Testis (tissue), 2 donors: ENCODE measurements at regions not wholly inside any gene's neighbourhood (a gene's known extent, or its start where the extent isn't known, plus 50 kb on each side); places are given as distances from the start of the nearest gene placed in this dataset.

Experiments
- DNase-seq: peaks from one replicate; pipeline ENCODE4 v3.0.0-alpha.2; 2019
- H3K27ac ChIP-seq, 2 donors: fragments of 200-600 bp; sonication (generic); one replicate each; pipeline ENCODE4 v1.5.1; 2019
- H3K27me3 ChIP-seq: fragments of 200-600 bp; sonication (generic); one replicate; pipeline ENCODE4 v1.5.1; 2019
- H3K36me3 ChIP-seq: fragments of 200-600 bp; sonication (generic); one replicate; pipeline ENCODE4 v1.5.1; 2017; ENCODE audit warnings: low read depth; ENCODE audit errors: missing control alignments
- H3K4me1 ChIP-seq: fragments of 200-600 bp; sonication (generic); one replicate; pipeline ENCODE4 v1.5.1; 2019
- H3K4me3 ChIP-seq, 2 donors: fragments of 200-600 bp; sonication (generic); one replicate each; pipeline ENCODE4 v1.5.1; 2017 to 2019
- H3K9me3 ChIP-seq: fragments of 200-600 bp; sonication (generic); one replicate; pipeline ENCODE4 v1.5.1; 2017
- CTCF ChIP-seq, 3 experiments: fragments of 450-650 bp in 2 of 3; fragments of 200-600 bp in 1 of 3; sonication (generic) in 1 of 3; IDR thresholded peaks; one replicate each; pipeline ENCODE4 v1.5.1; 2016 to 2019; ENCODE audit warnings: antibody characterized with exemption in 3 of 3, mild to moderate bottlenecking in 2 of 3, moderate library complexity in 1 of 3
- POLR2A ChIP-seq: fragments of 450-650 bp; IDR thresholded peaks from one replicate; pipeline ENCODE4 v1.6.1; 2017; ENCODE audit warnings: antibody characterized with exemption, mild to moderate bottlenecking, moderate library complexity
- WGBS, 2 donors: methylation state at CpG; one replicate each; pipeline ENCODE4 v1.1.5; 2018; 5-methylcytosine and 5-hydroxymethylcytosine counted together
- intact Hi-C: fragments of 100-400 bp; cut with DNase I; formaldehyde crosslinking; loops from one replicate; pipeline ENCODE4 v1.15.1; 2023; ENCODE audit warnings: low total_unique reads

- H3K27ac ChIP-seq, result peak overlapping the region in 1 of 2 donors; percentile 36
- TF ChIP-seq POLR2A, result no peak
- TF ChIP-seq CTCF (IDR thresholded peaks at IDR 0.05), result no peak
- no peaks in the 10 kb centered on the region for H3K36me3 ChIP-seq
- intact Hi-C loops, result no loop called here
- H3K4me3 ChIP-seq, result no peak overlapping the region
- peaks cover 19% of the 10 kb centered on the region for H3K4me1 ChIP-seq
- no peaks in the 10 kb centered on the region for H3K9me3 ChIP-seq
- H3K27me3 ChIP-seq, result no peaks in the 10 kb centered on the region
- DNase-seq, result no peak
- WGBS, 2 donors, result 42 to 68% methylated on average over 10 to 14 of the region's 14 CpGs
These were observed 173.6 kb downstream of the ARHGAP12 start for GRCh38 chr10:31754803-31755624.

DNA sequence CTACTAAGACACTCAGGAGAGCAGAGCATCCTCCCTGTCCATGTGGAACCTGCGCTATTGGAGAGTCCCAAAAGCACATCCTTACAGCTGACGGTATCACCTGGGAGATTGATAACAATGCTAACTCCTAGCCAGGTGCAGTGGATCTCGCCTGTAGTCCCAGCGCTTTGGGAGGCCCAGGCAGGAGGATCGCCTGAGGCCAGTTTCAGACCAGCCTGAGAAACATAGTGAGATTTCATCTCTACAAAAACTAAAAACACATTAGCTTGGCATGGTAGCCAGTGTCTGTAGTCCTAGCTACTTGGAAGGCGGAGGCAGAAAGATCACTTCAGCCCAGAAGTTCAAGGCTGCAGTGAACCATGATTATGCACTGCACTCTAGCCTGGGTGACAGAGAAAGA lies 174.9 kb downstream of the ARHGAP12 start:
- no peaks in the 10 kb centered on the region for H3K9me3 ChIP-seq
- H3K4me1 ChIP-seq, result peaks cover 25% of the 10 kb centered on the region
- DNase-seq, result no peak
- H3K36me3 ChIP-seq, result no peaks in the 10 kb centered on the region
- 96 to 98% methylated on average over 5 to 6 of the region's 6 CpGs for WGBS, 2 donors
- no peak overlapping the region for H3K4me3 ChIP-seq
- TF ChIP-seq POLR2A (no peak), CTCF (IDR thresholded peaks at IDR 0.05) (no peak)
- intact Hi-C loops, result no loop called here
- H3K27ac ChIP-seq, result no peak overlapping the region
- no peaks in the 10 kb centered on the region for H3K27me3 ChIP-seq

- 93 to 100% methylated on average over 1 of the region's 1 CpG for WGBS, 2 donors
- intact Hi-C loops, result no loop called here
- no peak for DNase-seq
These were observed 176.5 kb downstream of the ARHGAP12 start for GRCh38 chr10:31752170-31752569.

DNA sequence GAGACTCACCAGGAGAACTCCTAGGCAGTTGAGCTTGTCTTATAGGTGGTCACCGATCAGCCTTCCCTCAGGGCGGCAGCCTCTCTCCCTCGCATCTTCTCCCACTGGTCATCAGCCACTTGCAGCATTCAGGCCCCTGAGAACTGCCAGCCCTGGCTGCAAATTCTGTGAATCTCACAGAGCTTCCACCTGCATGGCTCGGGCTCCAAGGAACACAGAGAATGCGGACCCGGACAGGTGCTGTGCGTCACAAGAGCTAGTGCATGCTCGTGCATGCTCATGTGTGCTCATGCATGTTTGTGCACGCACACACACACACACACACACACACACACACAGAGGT lies 176.9 kb downstream of the ARHGAP12 start:
- Histone ChIP-seq H3K27me3 (no peaks in the 10 kb centered on the region), H3K4me1 (peaks cover 22% of the 10 kb centered on the region), H3K36me3 (no peaks in the 10 kb centered on the region), H3K27ac (no peak overlapping the region), H3K4me3 (no peak overlapping the region), H3K9me3 (no peaks in the 10 kb centered on the region)
- 80 to 91% methylated on average over 9 of the region's 9 CpGs for WGBS, 2 donors
- intact Hi-C loops, result no loop called here
- DNase-seq, result no peak
- no peak for TF ChIP-seq CTCF (IDR thresholded peaks at IDR 0.05)
- no peak for TF ChIP-seq POLR2A

More at GRCh38 chr10:31752170-31752569, 176.5 kb downstream of the ARHGAP12 start:
- H3K4me3 ChIP-seq, result no peak overlapping the region
- H3K4me1 ChIP-seq, result peaks cover 24% of the 10 kb centered on the region
- H3K36me3 ChIP-seq, result no peaks in the 10 kb centered on the region
- no peak for TF ChIP-seq POLR2A
- TF ChIP-seq CTCF (IDR thresholded peaks at IDR 0.05), result no peak
- no peaks in the 10 kb centered on the region for H3K27me3 ChIP-seq
- no peaks in the 10 kb centered on the region for H3K9me3 ChIP-seq
- no peak overlapping the region for H3K27ac ChIP-seq
